Neural cell (in vitro differentiated cells): ENCODE measurements at regions not wholly inside any gene's neighbourhood (a gene's known extent, or its start where the extent isn't known, plus 50 kb on each side); places are given as distances from the start of the nearest gene placed in this dataset.

Experiments
- H2AFZ ChIP-seq: fragments of 200-600, 300-800 bp; sonication (generic), shearing (Covaris generic); 2 replicates; pipeline ENCODE4 v1.6.0; 2014; ENCODE audit warnings: low read depth, mild to moderate bottlenecking, antibody characterized with exemption, low read length, moderate library complexity
- H3F3A ChIP-seq: fragments of 200-600 bp; shearing (Covaris generic); 2 replicates; pipeline ENCODE4 v1.6.1; 2016; ENCODE audit warnings: mild to moderate bottlenecking, moderate library complexity, mixed read lengths, antibody characterized with exemption, low read length; ENCODE audit not compliant: insufficient read depth, poor library complexity, severe bottlenecking
- H3K27ac ChIP-seq: fragments of 200-600, 300-800 bp; sonication (generic), shearing (Covaris generic); 2 replicates; pipeline ENCODE4 v1.5.1; 2014; ENCODE audit warnings: mild to moderate bottlenecking, low read length, moderate library complexity
- H3K27me3 ChIP-seq: fragments of 300-800, 200-600 bp; sonication (generic), shearing (Covaris generic); 2 replicates; pipeline ENCODE4 v1.6.0; 2014; ENCODE audit warnings: mild to moderate bottlenecking, low read depth, low read length, moderate library complexity; ENCODE audit not compliant: insufficient read depth
- H3K36me3 ChIP-seq: fragments of 300-800, 200-600 bp; sonication (generic), shearing (Covaris generic); 2 replicates; pipeline ENCODE4 v1.5.1; 2014; ENCODE audit warnings: mild to moderate bottlenecking, antibody characterized with exemption, low read length, moderate library complexity; ENCODE audit not compliant: insufficient read depth
- H3K4me2 ChIP-seq: fragments of 300-800, 200-600 bp; sonication (generic), shearing (Covaris generic); 2 replicates; pipeline ENCODE4 v1.6.0; 2014; ENCODE audit warnings: mild to moderate bottlenecking, low read length
- H3K4me3 ChIP-seq: fragments of 300-800, 200-600 bp; sonication (generic), shearing (Covaris generic); 2 replicates; pipeline ENCODE4 v1.5.1; 2014; ENCODE audit warnings: mild to moderate bottlenecking, low read length, moderate library complexity
- H3K79me2 ChIP-seq: fragments of 200-600 bp; shearing (Covaris generic); replicated peaks from 2 replicates; pipeline ENCODE4 v1.6.0; 2014; ENCODE audit warnings: mild to moderate bottlenecking, low read length, moderate library complexity; ENCODE audit not compliant: insufficient read depth
- H3K9ac ChIP-seq: fragments of 300-800, 200-600 bp; sonication (generic), shearing (Covaris generic); 2 replicates; pipeline ENCODE4 v1.6.1; 2016; ENCODE audit warnings: mild to moderate bottlenecking, low read length, mixed read lengths
- H3K9me2 ChIP-seq: fragments of 200-600 bp; shearing (Covaris generic); 2 replicates; pipeline ENCODE4 v1.6.1; 2016; ENCODE audit warnings: mild to moderate bottlenecking, low read length, mixed read lengths; ENCODE audit not compliant: insufficient read depth
- H3K9me3 ChIP-seq: fragments of 200-600, 300-800 bp; sonication (generic), shearing (Covaris generic); 2 replicates; pipeline ENCODE4 v1.6.1; 2016; ENCODE audit warnings: mild to moderate bottlenecking, mixed run types, low read length, moderate library complexity, mixed read lengths
- H4K20me1 ChIP-seq: fragments of 200-600 bp; shearing (Covaris generic); 2 replicates; pipeline ENCODE4 v1.6.1; 2016; ENCODE audit warnings: mild to moderate bottlenecking, mixed run types; ENCODE audit not compliant: insufficient read depth
- EP300 ChIP-seq: fragments of 450-650 bp; conservative IDR thresholded peaks from 2 replicates; pipeline ENCODE4 v1.6.1; 2014; ENCODE audit warnings: antibody characterized with exemption, mild to moderate bottlenecking, moderate library complexity; ENCODE audit not compliant: poor library complexity, severe bottlenecking
- EZH2 ChIP-seq: fragments of 200-600, 300-800 bp; shearing (Covaris generic), sonication (generic); IDR thresholded peaks from 2 replicates; pipeline ENCODE4 v1.6.1; 2014; ENCODE audit warnings: antibody characterized with exemption, low read length, borderline replicate concordance, mild to moderate bottlenecking; ENCODE audit not compliant: insufficient read depth, poor library complexity, severe bottlenecking
- MXI1 ChIP-seq: fragments of 450-650 bp; conservative IDR thresholded peaks from 2 replicates; pipeline ENCODE4 v1.6.1; 2014; ENCODE audit warnings: antibody characterized with exemption, mild to moderate bottlenecking; ENCODE audit not compliant: poor library complexity, severe bottlenecking
- POLR2AphosphoS5 ChIP-seq: IDR thresholded peaks from 2 replicates; pipeline ENCODE4 v1.6.1; 2012
- RAD21 ChIP-seq: fragments of 450-650 bp; conservative IDR thresholded peaks from 2 replicates; pipeline ENCODE4 v1.6.1; 2014; ENCODE audit warnings: antibody characterized with exemption, mild to moderate bottlenecking, moderate library complexity
- SMC3 ChIP-seq: fragments of 450-650 bp; conservative IDR thresholded peaks from 2 replicates; pipeline ENCODE4 v1.6.1; 2014; ENCODE audit warnings: antibody characterized with exemption, mild to moderate bottlenecking, moderate library complexity; ENCODE audit not compliant: poor library complexity
- TAF1 ChIP-seq: IDR thresholded peaks from 2 replicates; pipeline ENCODE4 v1.6.1; 2012; ENCODE audit warnings: low read depth
- TF ChIP-seq, protein P1 (sequence below): fragments of 450-650 bp; IDR thresholded peaks from 2 replicates; pipeline ENCODE4 v1.5.1; 2014; ENCODE audit warnings: antibody characterized with exemption, mild to moderate bottlenecking, moderate library complexity; ENCODE audit not compliant: poor library complexity, severe bottlenecking
- TF ChIP-seq, protein P2 (sequence below): IDR thresholded peaks from 2 replicates; pipeline ENCODE4 v1.6.1; 2012; ENCODE audit warnings: borderline replicate concordance

- H3K4me3 ChIP-seq, result no peak overlapping the region
- H3K9me3 ChIP-seq, result no peaks in the 10 kb centered on the region
- H3K4me2 ChIP-seq, result no peak overlapping the region
- no peaks in the 10 kb centered on the region for H3K27me3 ChIP-seq
- no peak overlapping the region for H2AFZ ChIP-seq
- no peaks in the 10 kb centered on the region for H4K20me1 ChIP-seq
- no peaks in the 10 kb centered on the region for H3K79me2 ChIP-seq
- H3K27ac ChIP-seq, result no peak overlapping the region
- TF ChIP-seq MXI1 (no peak), EP300 (no peak)
- TF ChIP-seq, protein P1, sequence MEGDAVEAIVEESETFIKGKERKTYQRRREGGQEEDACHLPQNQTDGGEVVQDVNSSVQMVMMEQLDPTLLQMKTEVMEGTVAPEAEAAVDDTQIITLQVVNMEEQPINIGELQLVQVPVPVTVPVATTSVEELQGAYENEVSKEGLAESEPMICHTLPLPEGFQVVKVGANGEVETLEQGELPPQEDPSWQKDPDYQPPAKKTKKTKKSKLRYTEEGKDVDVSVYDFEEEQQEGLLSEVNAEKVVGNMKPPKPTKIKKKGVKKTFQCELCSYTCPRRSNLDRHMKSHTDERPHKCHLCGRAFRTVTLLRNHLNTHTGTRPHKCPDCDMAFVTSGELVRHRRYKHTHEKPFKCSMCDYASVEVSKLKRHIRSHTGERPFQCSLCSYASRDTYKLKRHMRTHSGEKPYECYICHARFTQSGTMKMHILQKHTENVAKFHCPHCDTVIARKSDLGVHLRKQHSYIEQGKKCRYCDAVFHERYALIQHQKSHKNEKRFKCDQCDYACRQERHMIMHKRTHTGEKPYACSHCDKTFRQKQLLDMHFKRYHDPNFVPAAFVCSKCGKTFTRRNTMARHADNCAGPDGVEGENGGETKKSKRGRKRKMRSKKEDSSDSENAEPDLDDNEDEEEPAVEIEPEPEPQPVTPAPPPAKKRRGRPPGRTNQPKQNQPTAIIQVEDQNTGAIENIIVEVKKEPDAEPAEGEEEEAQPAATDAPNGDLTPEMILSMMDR, result no peak
- H3K9ac ChIP-seq, result no peak overlapping the region
- H3K36me3 ChIP-seq, result no peaks in the 10 kb centered on the region
- H3F3A ChIP-seq, result no peaks in the 10 kb centered on the region
- H3K9me2 ChIP-seq, result no peaks in the 10 kb centered on the region
Measured at GRCh38 chr4:187307131-187307530, 583.5 kb upstream of the FAT1 start.

GRCh38 chr4:187309456-187309855 lies 585.8 kb upstream of the FAT1 start:
- H4K20me1 ChIP-seq, result no peaks in the 10 kb centered on the region
- no peak overlapping the region for H3K4me2 ChIP-seq
- no peaks in the 10 kb centered on the region for H3F3A ChIP-seq
- no peaks in the 10 kb centered on the region for H3K79me2 ChIP-seq
- no peaks in the 10 kb centered on the region for H3K27me3 ChIP-seq
- no peak overlapping the region for H3K4me3 ChIP-seq
- H3K27ac ChIP-seq, result no peak overlapping the region
- no peaks in the 10 kb centered on the region for H3K9me2 ChIP-seq
- H3K9ac ChIP-seq, result no peak overlapping the region
- H2AFZ ChIP-seq, result no peak overlapping the region
- H3K36me3 ChIP-seq, result no peaks in the 10 kb centered on the region
- H3K9me3 ChIP-seq, result no peaks in the 10 kb centered on the region
- no peak for TF ChIP-seq SMC3
- TF ChIP-seq, protein P2, sequence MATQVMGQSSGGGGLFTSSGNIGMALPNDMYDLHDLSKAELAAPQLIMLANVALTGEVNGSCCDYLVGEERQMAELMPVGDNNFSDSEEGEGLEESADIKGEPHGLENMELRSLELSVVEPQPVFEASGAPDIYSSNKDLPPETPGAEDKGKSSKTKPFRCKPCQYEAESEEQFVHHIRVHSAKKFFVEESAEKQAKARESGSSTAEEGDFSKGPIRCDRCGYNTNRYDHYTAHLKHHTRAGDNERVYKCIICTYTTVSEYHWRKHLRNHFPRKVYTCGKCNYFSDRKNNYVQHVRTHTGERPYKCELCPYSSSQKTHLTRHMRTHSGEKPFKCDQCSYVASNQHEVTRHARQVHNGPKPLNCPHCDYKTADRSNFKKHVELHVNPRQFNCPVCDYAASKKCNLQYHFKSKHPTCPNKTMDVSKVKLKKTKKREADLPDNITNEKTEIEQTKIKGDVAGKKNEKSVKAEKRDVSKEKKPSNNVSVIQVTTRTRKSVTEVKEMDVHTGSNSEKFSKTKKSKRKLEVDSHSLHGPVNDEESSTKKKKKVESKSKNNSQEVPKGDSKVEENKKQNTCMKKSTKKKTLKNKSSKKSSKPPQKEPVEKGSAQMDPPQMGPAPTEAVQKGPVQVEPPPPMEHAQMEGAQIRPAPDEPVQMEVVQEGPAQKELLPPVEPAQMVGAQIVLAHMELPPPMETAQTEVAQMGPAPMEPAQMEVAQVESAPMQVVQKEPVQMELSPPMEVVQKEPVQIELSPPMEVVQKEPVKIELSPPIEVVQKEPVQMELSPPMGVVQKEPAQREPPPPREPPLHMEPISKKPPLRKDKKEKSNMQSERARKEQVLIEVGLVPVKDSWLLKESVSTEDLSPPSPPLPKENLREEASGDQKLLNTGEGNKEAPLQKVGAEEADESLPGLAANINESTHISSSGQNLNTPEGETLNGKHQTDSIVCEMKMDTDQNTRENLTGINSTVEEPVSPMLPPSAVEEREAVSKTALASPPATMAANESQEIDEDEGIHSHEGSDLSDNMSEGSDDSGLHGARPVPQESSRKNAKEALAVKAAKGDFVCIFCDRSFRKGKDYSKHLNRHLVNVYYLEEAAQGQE, result no peak
- no peak for TF ChIP-seq EP300
- no peak for TF ChIP-seq EZH2
- TF ChIP-seq TAF1, result no peak
- TF ChIP-seq MXI1, result no peak
- TF ChIP-seq POLR2AphosphoS5, result no peak
- TF ChIP-seq RAD21, result no peak
- TF ChIP-seq, protein P1, result no peak
